HepG2 (cell line): ENCODE measurements at regions not wholly inside any gene's neighbourhood (a gene's known extent, or its start where the extent isn't known, plus 50 kb on each side); places are given as distances from the start of the nearest gene placed in this dataset.

ENCODE experiments used
- ATAC-seq: fragments of 200-7000 bp; cut with Tn5 transposase; 3 replicates; pipeline ENCODE4 v1.9.1; 2020; ENCODE audit warnings: mild to moderate bottlenecking, moderate library complexity
- BruUV-seq: library from RNA; stranded (reverse); fragments of 400-500 nt; replicated peaks from 2 replicates; lab custom pipeline; 2021; lab: Mats Ljungman, UMichigan
- CTCF ChIA-PET: fragments of 300-600 bp; formaldehyde crosslinking; extraction: SDS; loops from one replicate; lab custom pipeline; 2021; ENCODE audit warnings: low total read pairs, inconsistent platforms, low intra/inter-chr PET ratio; lab: Yijun Ruan, JAX
- POLR2A ChIA-PET: fragments of 350-600 bp; sonication (Branson Sonifier 250); formaldehyde crosslinking; loops from one replicate; lab custom pipeline; 2020; ENCODE audit warnings: antibody characterized with exemption, inconsistent platforms; lab: Yijun Ruan, JAX
- DNase-seq: peaks from one replicate; pipeline ENCODE4 v3.0.0-alpha.2; 2015; ENCODE audit warnings: low spot score
- FAIRE-seq: peaks from 3 replicates; lab custom pipeline; 2011; peaks lifted over from hg19 to GRCh38; lab: Jason Lieb, UNC
- H2AFZ ChIP-seq: one replicate; pipeline ENCODE4 v1.6.1; 2011; ENCODE audit warnings: low read length, inconsistent platforms
- H3K27ac ChIP-seq: fragments of 300-600 bp; 3 replicates; pipeline ENCODE4 v1.8.0; 2011; ENCODE audit warnings: mixed run types, mild to moderate bottlenecking, mixed read lengths, low read length, inconsistent platforms; ENCODE audit not compliant: insufficient read depth; ENCODE audit errors: extremely low read length
- H3K27me3 ChIP-seq, 2 experiments: fragments of 200-600 bp in 1 of 2; 2 replicates in 1 of 2; 3 replicates in 1 of 2; pipeline versions ENCODE4 v1.6.0 to v1.8.0; 2011; ENCODE audit warnings: low read length in 2 of 2, mild to moderate bottlenecking in 2 of 2, moderate library complexity in 2 of 2, inconsistent platforms in 1 of 2; ENCODE audit not compliant: insufficient read depth in 2 of 2, control insufficient read depth in 1 of 2
- H3K36me3 ChIP-seq, 2 experiments: fragments of 200-600 bp in 1 of 2; replicated peaks in 1 of 2; 2 replicates in 1 of 2; 3 replicates in 1 of 2; pipeline versions ENCODE4 v1.5.1 to v1.8.0; 2011; ENCODE audit warnings: low read length in 2 of 2, inconsistent platforms in 1 of 2; ENCODE audit not compliant: insufficient read depth in 2 of 2, control insufficient read depth in 1 of 2
- H3K4me1 ChIP-seq: 2 replicates; pipeline ENCODE4 v1.5.1; 2012; ENCODE audit warnings: low read length, inconsistent platforms; ENCODE audit not compliant: insufficient read depth
- H3K4me2 ChIP-seq: 2 replicates; pipeline ENCODE4 v1.6.0; 2011; ENCODE audit warnings: low read depth, low read length, inconsistent platforms
- H3K4me3 ChIP-seq, 3 experiments: fragments of 200-600 bp in 1 of 3; sonication (generic), shearing (Covaris generic) in 1 of 3; replicated peaks in 1 of 3; 2 replicates each; pipeline ENCODE4 v1.5.1; 2011 to 2016; ENCODE audit warnings: low read length in 3 of 3, inconsistent platforms in 2 of 3, low read depth in 2 of 3, mild to moderate bottlenecking in 2 of 3, control low read depth in 1 of 3, mixed read lengths in 1 of 3; ENCODE audit not compliant: insufficient read depth in 1 of 3
- H3K79me2 ChIP-seq: one replicate; pipeline ENCODE4 v1.6.1; 2011; ENCODE audit warnings: low read length, inconsistent platforms; ENCODE audit not compliant: insufficient read depth
- H3K9ac ChIP-seq: 2 replicates; pipeline ENCODE4 v1.6.0; 2011; ENCODE audit warnings: mild to moderate bottlenecking, low read depth, low read length, inconsistent platforms; ENCODE audit not compliant: insufficient read depth
- H3K9me3 ChIP-seq: 2 replicates; pipeline ENCODE4 v1.5.1; 2012; ENCODE audit warnings: mild to moderate bottlenecking, low read length
- H4K20me1 ChIP-seq: 2 replicates; pipeline ENCODE4 v1.6.0; 2011; ENCODE audit warnings: inconsistent platforms, mild to moderate bottlenecking, low read length, moderate library complexity; ENCODE audit not compliant: insufficient read depth
- CEBPB ChIP-seq: IDR thresholded peaks from 2 replicates; pipeline ENCODE4 v1.6.1; 2011; ENCODE audit warnings: low read depth, low read length, improper control_type of control experiment, borderline replicate concordance
- KDM5B ChIP-seq: sonication (generic); formaldehyde crosslinking; IDR thresholded peaks from 2 replicates; pipeline ENCODE4 v1.4.0; 2020; ENCODE audit warnings: missing genetic modification reagents, mild to moderate bottlenecking, borderline replicate concordance
- PITX1 ChIP-seq: sonication (generic); formaldehyde crosslinking; IDR thresholded peaks from 2 replicates; pipeline ENCODE4 v1.5.1; 2020; ENCODE audit warnings: mild to moderate bottlenecking, missing genetic modification reagents
- RBFOX2 ChIP-seq: fragments of 200-400 bp; formaldehyde crosslinking; IDR thresholded peaks from 2 replicates; pipeline ENCODE4 v1.6.1; 2017; ENCODE audit warnings: low read depth, mild to moderate bottlenecking, low read length
- SMARCE1 ChIP-seq: fragments of 450-650 bp; IDR thresholded peaks from 2 replicates; pipeline ENCODE4 v1.6.1; 2017; ENCODE audit warnings: borderline replicate concordance
- ZBTB1 ChIP-seq: sonication (generic); formaldehyde crosslinking; IDR thresholded peaks from 2 replicates; pipeline ENCODE4 v1.4.0; 2020; ENCODE audit warnings: missing genetic modification reagents, borderline replicate concordance
- ZFP62 ChIP-seq: sonication (generic); formaldehyde crosslinking; IDR thresholded peaks from 2 replicates; pipeline ENCODE4 v1.4.0; 2020; ENCODE audit warnings: missing genetic modification reagents
- ZKSCAN1 ChIP-seq: fragments of 150-350 bp; IDR thresholded peaks from 2 replicates; pipeline ENCODE4 v1.6.1; 2014; ENCODE audit warnings: low read length
- ZNF235 ChIP-seq: sonication (generic); formaldehyde crosslinking; IDR thresholded peaks from 2 replicates; pipeline ENCODE4 v1.8.1; 2023; ENCODE audit warnings: mild to moderate bottlenecking, missing genetic modification reagents, borderline replicate concordance
- ZNF251 ChIP-seq: sonication (generic); formaldehyde crosslinking; IDR thresholded peaks from 2 replicates; pipeline ENCODE4 v1.9.0; 2021; ENCODE audit warnings: mild to moderate bottlenecking, missing genetic modification reagents
- ZNF33A ChIP-seq: sonication (generic); formaldehyde crosslinking; IDR thresholded peaks from 2 replicates; pipeline ENCODE4 v1.5.1; 2020; ENCODE audit warnings: missing genetic modification reagents, mild to moderate bottlenecking, moderate library complexity, borderline replicate concordance
- ZNF737 ChIP-seq: sonication (generic); formaldehyde crosslinking; IDR thresholded peaks from 2 replicates; pipeline ENCODE4 v1.5.0; 2020; ENCODE audit warnings: missing genetic modification reagents, mild to moderate bottlenecking, borderline replicate concordance
- ZNF740 ChIP-seq: sonication (generic); formaldehyde crosslinking; IDR thresholded peaks from 2 replicates; pipeline ENCODE4 v1.4.0; 2020; ENCODE audit warnings: missing genetic modification reagents
- ZSCAN22 ChIP-seq: sonication (generic); formaldehyde crosslinking; IDR thresholded peaks from 2 replicates; pipeline ENCODE4 v1.4.0; 2020; ENCODE audit warnings: mild to moderate bottlenecking, missing genetic modification reagents
- WGBS: methylation state at CpG from one replicate; pipeline ENCODE4 v1.1.6; 2017; ENCODE audit warnings: low lambda C conversion rate; 5-methylcytosine and 5-hydroxymethylcytosine counted together
- in situ Hi-C: cut with HindIII; loops from 2 replicates; pipeline ENCODE4 v1.10.0; 2017; ENCODE audit warnings: low pct_unique_long_range_greater_than_20kb; ENCODE audit not compliant: extremely low pct_ligation_motif_present
- intact Hi-C: fragments of 100-400 bp; cut with micrococcal nuclease; formaldehyde crosslinking; loops from one replicate; pipeline ENCODE4 v1.10.0; 2022; ENCODE audit not compliant: unreplicated experiment

GRCh38 chr12:126436041-126436440 is 1370.8 kb downstream of the AACS start:
- 0% methylated on average over 3 of the region's 3 CpGs for WGBS
- in situ Hi-C loops: no loop called here
- no peaks in the 10 kb centered on the region for H3K79me2 ChIP-seq

GRCh38 chr12:126437934-126438333 is 1372.7 kb downstream of the AACS start:
- no peak overlapping the region for H3K4me3 ChIP-seq
- ATAC-seq: no peak
- in situ Hi-C loops: no loop called here
- ChIA-PET POLR2A (no interaction called here), CTCF (no interaction called here)
- H3K36me3 ChIP-seq: no peaks in the 10 kb centered on the region
- H3K79me2 ChIP-seq: no peaks in the 10 kb centered on the region
- H2AFZ ChIP-seq: no peak overlapping the region
- H3K27ac ChIP-seq: no peak overlapping the region
- TF ChIP-seq ZFP62: no peak
- TF ChIP-seq CEBPB: no peak
- no peak for TF ChIP-seq ZBTB1 (CRISPR knock-in tag)
- TF ChIP-seq KDM5B (CRISPR knock-in tag): no peak
- TF ChIP-seq ZNF251 (CRISPR knock-in tag): no peak
- TF ChIP-seq ZNF737 (CRISPR knock-in tag): no peak
- no peak for TF ChIP-seq PITX1 (CRISPR knock-in tag)
- TF ChIP-seq ZNF33A: no peak
- no peak for TF ChIP-seq ZNF740 (CRISPR knock-in tag)
- TF ChIP-seq RBFOX2: no peak
- TF ChIP-seq ZKSCAN1: no peak
- TF ChIP-seq ZSCAN22 (CRISPR knock-in tag): no peak
- no peak for TF ChIP-seq ZNF235 (CRISPR knock-in tag)
- no peak for FAIRE-seq
- H3K9me3 ChIP-seq: peaks cover 92% of the 10 kb centered on the region
- no peaks in the 10 kb centered on the region for H4K20me1 ChIP-seq
- H3K9ac ChIP-seq: no peak overlapping the region
- no TSS peak for BruUV-seq
- WGBS: 59% methylated on average over 1 of the region's 1 CpG
- H3K4me1 ChIP-seq: no peaks in the 10 kb centered on the region
- intact Hi-C loops: no loop called here
- no peak for DNase-seq
- no peaks in the 10 kb centered on the region for H3K27me3 ChIP-seq
- no peak overlapping the region for H3K4me2 ChIP-seq

More at GRCh38 chr12:126436041-126436440, 1370.8 kb downstream of the AACS start:
- DNase-seq (no peak), FAIRE-seq (no peak), ATAC-seq (no peak)
- no peaks in the 10 kb centered on the region for H3K4me1 ChIP-seq
- no peak overlapping the region for H3K9ac ChIP-seq
- no TSS peak for BruUV-seq
- CTCF ChIA-PET: no interaction called here
- no peak overlapping the region for H2AFZ ChIP-seq
- POLR2A ChIA-PET: no interaction called here
- no peak for TF ChIP-seq SMARCE1
- TF ChIP-seq CEBPB: peak; percentile 40
- peaks cover 94% of the 10 kb centered on the region for H3K9me3 ChIP-seq
- H3K27me3 ChIP-seq: no peaks in the 10 kb centered on the region
- no peaks in the 10 kb centered on the region for H4K20me1 ChIP-seq
- intact Hi-C loops: no loop called here
- no peak overlapping the region for H3K4me2 ChIP-seq
- H3K36me3 ChIP-seq: no peaks in the 10 kb centered on the region
- no peak overlapping the region for H3K4me3 ChIP-seq
- H3K27ac ChIP-seq: no peak overlapping the region
